ENCODE measurements at regions not wholly inside any gene's neighbourhood (a gene's known extent, or its start where the extent isn't known, plus 50 kb on each side); places are given as distances from the start of the nearest gene placed in this dataset.

- Histone ChIP-seq H3K9me3 (ENCODE audit: control insufficient read depth, insufficient read depth, low read length) (no peaks in the 10 kb centered on the region), H3K36me3 (ENCODE audit: control insufficient read depth, low read length) (no peaks in the 10 kb centered on the region), H3K4me2 (ENCODE audit: low read length) (no peak overlapping the region), H3K4me3 (ENCODE audit: low read length) (no peak overlapping the region), H3K4me1 (ENCODE audit: control insufficient read depth, low read length) (no peaks in the 10 kb centered on the region), H3K9me2 (replicated peaks; ENCODE audit: control insufficient read depth, low read length) (no peaks in the 10 kb centered on the region), H3K27ac (ENCODE audit: low read depth, low read length) (no peak overlapping the region), H3K79me2 (ENCODE audit: control insufficient read depth, low read length) (no peaks in the 10 kb centered on the region), H3K27me3 (ENCODE audit: control insufficient read depth, low read length) (no peaks in the 10 kb centered on the region), H4K20me1 (ENCODE audit: control insufficient read depth, insufficient read depth, low read depth, low read length) (no peaks in the 10 kb centered on the region), H3F3A (ENCODE audit: control insufficient read depth, insufficient read depth) (no peaks in the 10 kb centered on the region)
- TF ChIP-seq CTCF (IDR thresholded peaks at IDR 0.05; ENCODE audit: low read depth, low read length, poor library complexity, severe bottlenecking), result no peak
- TF ChIP-seq EZH2phosphoT487 (IDR thresholded peaks at IDR 0.05; ENCODE audit: borderline replicate concordance, low read length), result no peak
These were observed 253.0 kb downstream of the ARRDC4 start for GRCh38 chr15:98213346-98213979.

- Histone ChIP-seq H3K4me1 (ENCODE audit: control insufficient read depth, low read length) (no peaks in the 10 kb centered on the region), H3K9me2 (replicated peaks; ENCODE audit: control insufficient read depth, low read length) (no peaks in the 10 kb centered on the region), H3K4me3 (ENCODE audit: low read length) (no peak overlapping the region), H3K36me3 (ENCODE audit: control insufficient read depth, low read length) (no peaks in the 10 kb centered on the region), H3K4me2 (ENCODE audit: low read length) (no peak overlapping the region), H3F3A (ENCODE audit: control insufficient read depth, insufficient read depth) (no peaks in the 10 kb centered on the region), H3K79me2 (ENCODE audit: control insufficient read depth, low read length) (no peaks in the 10 kb centered on the region), H3K27me3 (ENCODE audit: control insufficient read depth, low read length) (no peaks in the 10 kb centered on the region), H3K27ac (ENCODE audit: low read depth, low read length) (no peak overlapping the region), H3K9me3 (ENCODE audit: control insufficient read depth, insufficient read depth, low read length) (no peaks in the 10 kb centered on the region), H4K20me1 (ENCODE audit: control insufficient read depth, insufficient read depth, low read depth, low read length) (no peaks in the 10 kb centered on the region)
- TF ChIP-seq CTCF (IDR thresholded peaks at IDR 0.05; ENCODE audit: low read depth, low read length, poor library complexity, severe bottlenecking), result no peak
- TF ChIP-seq EZH2phosphoT487 (IDR thresholded peaks at IDR 0.05; ENCODE audit: borderline replicate concordance, low read length), result no peak
These were observed 255.7 kb downstream of the ARRDC4 start for GRCh38 chr15:98216166-98216565.

- Histone ChIP-seq H3F3A (ENCODE audit: control insufficient read depth, insufficient read depth) (no peaks in the 10 kb centered on the region), H3K36me3 (ENCODE audit: control insufficient read depth, low read length) (no peaks in the 10 kb centered on the region), H3K27ac (ENCODE audit: low read depth, low read length) (no peak overlapping the region), H3K79me2 (ENCODE audit: control insufficient read depth, low read length) (no peaks in the 10 kb centered on the region), H3K4me3 (ENCODE audit: low read length) (no peak overlapping the region), H3K9me2 (replicated peaks; ENCODE audit: control insufficient read depth, low read length) (no peaks in the 10 kb centered on the region), H3K4me1 (ENCODE audit: control insufficient read depth, low read length) (no peaks in the 10 kb centered on the region), H4K20me1 (ENCODE audit: control insufficient read depth, insufficient read depth, low read depth, low read length) (no peaks in the 10 kb centered on the region), H3K4me2 (ENCODE audit: low read length) (no peak overlapping the region), H3K27me3 (ENCODE audit: control insufficient read depth, low read length) (no peaks in the 10 kb centered on the region), H3K9me3 (ENCODE audit: control insufficient read depth, insufficient read depth, low read length) (no peaks in the 10 kb centered on the region)
- no peak for TF ChIP-seq EZH2phosphoT487 (IDR thresholded peaks at IDR 0.05; ENCODE audit: borderline replicate concordance, low read length)
- no peak for TF ChIP-seq CTCF (IDR thresholded peaks at IDR 0.05; ENCODE audit: low read depth, low read length, poor library complexity, severe bottlenecking)
These were observed 256.9 kb downstream of the ARRDC4 start for GRCh38 chr15:98217356-98217755.

Data from DOHH2 (cell line).